Psoas muscle (tissue), 7 donors: ENCODE measurements at regions not wholly inside any gene's neighbourhood (a gene's known extent, or its start where the extent isn't known, plus 50 kb on each side); places are given as distances from the start of the nearest gene placed in this dataset.
"Not testable (repeated sequence)": the region's sequence is repeated elsewhere in the genome, so short reads cannot be mapped to it uniquely, and the experiment has no call there.

Experiments
- ATAC-seq, 4 donors: fragments of 200-7000 bp; cut with Tn5 transposase; one replicate each; pipeline ENCODE4 v1.9.1; 2020; ENCODE audit warnings: moderate library complexity in 3 of 4, mild to moderate bottlenecking in 2 of 4
- DNase-seq, 2 donors: peaks; one replicate each; pipeline ENCODE4 v3.0.0-alpha.2; 2020
- H3K27ac ChIP-seq: fragments of 200-600 bp; one replicate; pipeline ENCODE4 v1.8.0; 2022
- H3K27me3 ChIP-seq, 3 donors: fragments of 200-600 bp in 1 of 3; one replicate each; pipeline versions ENCODE4 v1.6.1 to v1.8.0; 2013 to 2022; ENCODE audit warnings: low read length in 2 of 3, mild to moderate bottlenecking in 2 of 3, moderate library complexity in 1 of 3; ENCODE audit not compliant: insufficient read depth in 3 of 3
- H3K36me3 ChIP-seq, 2 donors: fragments of 200-600 bp in 1 of 2; one replicate each; pipeline versions ENCODE4 v1.6.1 to v1.8.0; 2013 to 2022; ENCODE audit warnings: low read depth in 1 of 2, mild to moderate bottlenecking in 1 of 2, moderate library complexity in 1 of 2; ENCODE audit not compliant: insufficient read depth in 1 of 2
- H3K4me1 ChIP-seq: fragments of 200-600 bp; one replicate; pipeline ENCODE4 v1.8.0; 2022
- H3K4me3 ChIP-seq: fragments of 200-600 bp; one replicate; pipeline ENCODE4 v1.8.0; 2022; ENCODE audit warnings: mild to moderate bottlenecking
- H3K9me3 ChIP-seq: fragments of 200-600 bp; one replicate; pipeline ENCODE4 v1.8.0; 2022
- WGBS, 3 donors: extraction: QIAGEN DNeasy Blood & Tissue Kit; methylation state at CpG; one replicate each; pipeline versions ENCODE4 v1.1.6 to v1.1.7; 2013; 5-methylcytosine and 5-hydroxymethylcytosine counted together
- intact Hi-C, 2 donors: fragments of 100-400 bp; cut with DNase I; formaldehyde crosslinking; loops; one replicate each; pipeline versions ENCODE4 v1.11.0 to v1.14.2; 2022
- TF ChIP-seq, protein P1 (sequence below): fragments of 200-600 bp; IDR thresholded peaks from one replicate; pipeline ENCODE4 v1.8.0; 2022; ENCODE audit warnings: antibody characterized with exemption
- donor health status: healthy with polysubstance abuse.
- donor health status: DM: no; HTN: no; CAD: no; lungs with moderate emphysema.
- donor health status: Bipolar disorder and iron deficiency.
- donor health status: healthy.
- donor health status: DM: yes; HTN: yes; CAD: no.
- donor health status: DM: no; HTN: no; CAD: no.
- donor health status: DM: yes; HTN: yes; CAD: no.

GRCh38 chr13:75960538-75960994 lies 324.4 kb downstream of the LMO7 start:
- DNase-seq (no peak), ATAC-seq (no peak)
- Histone ChIP-seq H3K27me3 (no peaks in the 10 kb centered on the region), H3K36me3 (no peaks in the 10 kb centered on the region), H3K27ac (no peak overlapping the region), H3K4me3 (no peak overlapping the region), H3K4me1 (no peaks in the 10 kb centered on the region), H3K9me3 (no peaks in the 10 kb centered on the region)
- TF ChIP-seq, protein P1, sequence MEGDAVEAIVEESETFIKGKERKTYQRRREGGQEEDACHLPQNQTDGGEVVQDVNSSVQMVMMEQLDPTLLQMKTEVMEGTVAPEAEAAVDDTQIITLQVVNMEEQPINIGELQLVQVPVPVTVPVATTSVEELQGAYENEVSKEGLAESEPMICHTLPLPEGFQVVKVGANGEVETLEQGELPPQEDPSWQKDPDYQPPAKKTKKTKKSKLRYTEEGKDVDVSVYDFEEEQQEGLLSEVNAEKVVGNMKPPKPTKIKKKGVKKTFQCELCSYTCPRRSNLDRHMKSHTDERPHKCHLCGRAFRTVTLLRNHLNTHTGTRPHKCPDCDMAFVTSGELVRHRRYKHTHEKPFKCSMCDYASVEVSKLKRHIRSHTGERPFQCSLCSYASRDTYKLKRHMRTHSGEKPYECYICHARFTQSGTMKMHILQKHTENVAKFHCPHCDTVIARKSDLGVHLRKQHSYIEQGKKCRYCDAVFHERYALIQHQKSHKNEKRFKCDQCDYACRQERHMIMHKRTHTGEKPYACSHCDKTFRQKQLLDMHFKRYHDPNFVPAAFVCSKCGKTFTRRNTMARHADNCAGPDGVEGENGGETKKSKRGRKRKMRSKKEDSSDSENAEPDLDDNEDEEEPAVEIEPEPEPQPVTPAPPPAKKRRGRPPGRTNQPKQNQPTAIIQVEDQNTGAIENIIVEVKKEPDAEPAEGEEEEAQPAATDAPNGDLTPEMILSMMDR, result no peak
- intact Hi-C loops, result no loop called here
- 65 to 92% (median 88%) methylated on average over 1 of the region's 1 CpG for WGBS, 3 donors

DNA sequence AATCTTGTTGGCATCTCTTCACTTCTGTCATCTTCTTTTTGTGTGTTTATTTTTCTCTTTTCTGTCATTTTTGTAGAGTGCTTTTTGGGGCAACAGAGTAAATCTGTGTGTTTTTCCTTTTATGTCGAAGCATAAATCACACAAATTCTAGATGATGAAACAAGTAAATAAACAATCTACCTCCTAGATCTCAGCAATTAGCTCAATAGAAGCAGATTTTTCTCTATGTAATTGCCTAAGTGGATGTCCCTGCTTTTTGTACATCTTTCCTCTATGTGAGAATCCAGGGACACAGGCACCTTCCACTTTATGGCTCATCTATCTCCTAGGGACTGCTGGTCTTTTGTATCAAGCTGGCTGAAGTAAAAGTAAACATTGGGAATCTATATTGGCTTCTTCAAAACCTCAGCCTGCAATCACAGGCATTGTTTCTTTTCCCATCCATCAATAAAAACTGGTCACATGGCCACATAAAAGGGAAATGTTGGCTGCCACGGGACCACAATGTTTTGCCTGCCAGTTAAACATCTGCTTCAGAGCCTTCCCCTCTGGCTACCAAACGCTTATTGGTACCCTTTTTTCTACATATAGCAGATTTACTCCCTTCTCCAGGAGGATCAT lies 323.8 kb downstream of the LMO7 start:
- Histone ChIP-seq H3K9me3 (no peaks in the 10 kb centered on the region), H3K4me1 (no peaks in the 10 kb centered on the region), H3K4me3 (no peak overlapping the region), H3K27ac (no peak overlapping the region), H3K36me3 (no peaks in the 10 kb centered on the region), H3K27me3 (no peaks in the 10 kb centered on the region)
- ATAC-seq (no peak), DNase-seq (no peak)
- WGBS, 3 donors, result 47 to 62% (median 51%) methylated on average over 3 of the region's 3 CpGs
- intact Hi-C loops, result no loop called here
- TF ChIP-seq, protein P1, result no peak

- ATAC-seq, H3K4me1 ChIP-seq: not testable (repeated sequence)
Observed at GRCh38 chr13:75953589-75953988, 317.5 kb downstream of the LMO7 start.

DNA sequence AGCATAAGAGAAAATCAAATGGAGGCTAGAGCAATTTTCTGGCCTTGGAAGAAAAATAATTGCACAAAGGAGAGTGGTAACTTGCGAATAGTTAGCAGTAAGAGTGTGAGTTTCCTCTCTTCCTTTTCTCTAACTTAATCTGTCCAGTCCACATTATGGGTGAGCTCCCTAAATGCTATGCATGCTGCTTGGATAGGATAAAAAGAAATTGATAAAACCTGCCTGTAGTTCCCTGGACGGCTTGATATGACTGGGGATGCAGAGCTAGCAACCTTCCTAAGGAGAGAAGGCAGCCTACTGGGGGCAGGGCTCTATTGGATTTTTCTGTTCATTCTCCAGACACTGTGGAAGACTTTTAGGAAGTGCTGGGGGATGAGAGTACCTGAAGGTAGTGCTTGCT lies 311.3 kb downstream of the LMO7 start:
- Histone ChIP-seq H3K4me3 (no peak overlapping the region), H3K36me3 (no peaks in the 10 kb centered on the region), H3K27me3 (no peaks in the 10 kb centered on the region), H3K9me3 (no peaks in the 10 kb centered on the region), H3K27ac (no peak overlapping the region), H3K4me1 (no peaks in the 10 kb centered on the region)
- DNase-seq (no peak), ATAC-seq (peak in 1 of 4 donors; percentile 22)
- WGBS, 3 donors, result 59 to 72% (median 70%) methylated on average over 2 of the region's 2 CpGs
- TF ChIP-seq, protein P1, result no peak
- intact Hi-C loops, result no loop called here

More at GRCh38 chr13:75953589-75953988, 317.5 kb downstream of the LMO7 start:
- H3K27me3 ChIP-seq, intact Hi-C loops, H3K36me3 ChIP-seq, H3K9me3 ChIP-seq, DNase-seq, H3K4me3 ChIP-seq, H3K27ac ChIP-seq: not testable (repeated sequence)
- WGBS, 3 donors, result 58 to 73% (median 69%) methylated on average over 2 of the region's 2 CpGs

- H3K4me1 ChIP-seq, result no peaks in the 10 kb centered on the region
- TF ChIP-seq, protein P1, result no peak
- H3K36me3 ChIP-seq, result no peaks in the 10 kb centered on the region
- no peak overlapping the region for H3K4me3 ChIP-seq
- intact Hi-C loops, result no loop called here
- no peak overlapping the region for H3K27ac ChIP-seq
- peak; percentile 28 to 91 (median 71) for ATAC-seq
- 18 to 39% (median 29%) methylated on average over 4 of the region's 4 CpGs for WGBS, 3 donors
- H3K27me3 ChIP-seq, result no peaks in the 10 kb centered on the region
- DNase-seq, result no peak
- no peaks in the 10 kb centered on the region for H3K9me3 ChIP-seq
Observed at GRCh38 chr13:75946536-75947284, 310.6 kb downstream of the LMO7 start.
